GM12874 (cell line): ENCODE measurements at regions not wholly inside any gene's neighbourhood (a gene's known extent, or its start where the extent isn't known, plus 50 kb on each side); places are given as distances from the start of the nearest gene placed in this dataset.

ENCODE experiments used
- TF ChIP-seq, protein P1 (sequence below): IDR thresholded peaks from 2 replicates; pipeline ENCODE4 v1.5.1; 2011; ENCODE audit warnings: low read depth, mild to moderate bottlenecking, control low read depth, low read length, moderate library complexity; ENCODE audit not compliant: insufficient read depth

DNA sequence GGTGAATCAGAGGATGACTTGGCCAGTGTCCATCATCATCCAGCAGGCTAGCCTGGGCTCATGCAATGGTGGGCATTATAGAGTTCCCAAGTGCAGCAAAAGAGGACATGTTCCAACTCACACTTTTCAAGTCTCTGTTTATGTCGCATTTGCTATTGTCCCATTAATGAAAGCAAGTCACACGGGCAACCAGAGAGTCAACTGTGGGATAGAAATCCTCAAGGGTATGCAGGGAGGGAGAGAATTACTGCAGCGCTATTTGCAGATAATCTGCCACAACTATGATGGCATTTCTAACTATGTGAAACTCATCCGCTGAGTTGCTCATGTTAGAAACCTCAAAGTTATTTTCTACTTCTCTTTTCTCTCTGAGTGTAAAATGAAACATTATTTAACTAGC is 78.5 kb upstream of the TAB3 start:
- TF ChIP-seq, protein P1, sequence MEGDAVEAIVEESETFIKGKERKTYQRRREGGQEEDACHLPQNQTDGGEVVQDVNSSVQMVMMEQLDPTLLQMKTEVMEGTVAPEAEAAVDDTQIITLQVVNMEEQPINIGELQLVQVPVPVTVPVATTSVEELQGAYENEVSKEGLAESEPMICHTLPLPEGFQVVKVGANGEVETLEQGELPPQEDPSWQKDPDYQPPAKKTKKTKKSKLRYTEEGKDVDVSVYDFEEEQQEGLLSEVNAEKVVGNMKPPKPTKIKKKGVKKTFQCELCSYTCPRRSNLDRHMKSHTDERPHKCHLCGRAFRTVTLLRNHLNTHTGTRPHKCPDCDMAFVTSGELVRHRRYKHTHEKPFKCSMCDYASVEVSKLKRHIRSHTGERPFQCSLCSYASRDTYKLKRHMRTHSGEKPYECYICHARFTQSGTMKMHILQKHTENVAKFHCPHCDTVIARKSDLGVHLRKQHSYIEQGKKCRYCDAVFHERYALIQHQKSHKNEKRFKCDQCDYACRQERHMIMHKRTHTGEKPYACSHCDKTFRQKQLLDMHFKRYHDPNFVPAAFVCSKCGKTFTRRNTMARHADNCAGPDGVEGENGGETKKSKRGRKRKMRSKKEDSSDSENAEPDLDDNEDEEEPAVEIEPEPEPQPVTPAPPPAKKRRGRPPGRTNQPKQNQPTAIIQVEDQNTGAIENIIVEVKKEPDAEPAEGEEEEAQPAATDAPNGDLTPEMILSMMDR, result no peak

DNA sequence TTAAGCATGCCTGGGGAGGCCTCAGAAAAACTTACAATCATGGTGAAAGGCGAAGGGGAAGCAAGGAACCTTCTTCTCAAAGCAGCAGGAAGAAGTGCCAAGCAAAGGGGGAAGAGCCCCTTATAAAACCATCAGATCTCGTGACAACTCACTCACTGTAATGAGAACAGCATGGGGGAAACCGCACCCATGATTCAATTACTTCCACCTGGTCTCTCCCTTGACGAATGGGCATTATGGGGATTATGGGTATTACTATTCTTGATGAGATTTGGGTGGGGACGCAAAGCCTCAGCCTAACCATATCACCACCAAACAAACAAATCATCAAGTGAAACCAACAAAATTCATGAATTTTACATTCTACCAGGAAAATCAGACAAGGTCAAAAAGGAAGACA is 76.7 kb upstream of the TAB3 start:
- TF ChIP-seq, protein P1, result no peak

DNA sequence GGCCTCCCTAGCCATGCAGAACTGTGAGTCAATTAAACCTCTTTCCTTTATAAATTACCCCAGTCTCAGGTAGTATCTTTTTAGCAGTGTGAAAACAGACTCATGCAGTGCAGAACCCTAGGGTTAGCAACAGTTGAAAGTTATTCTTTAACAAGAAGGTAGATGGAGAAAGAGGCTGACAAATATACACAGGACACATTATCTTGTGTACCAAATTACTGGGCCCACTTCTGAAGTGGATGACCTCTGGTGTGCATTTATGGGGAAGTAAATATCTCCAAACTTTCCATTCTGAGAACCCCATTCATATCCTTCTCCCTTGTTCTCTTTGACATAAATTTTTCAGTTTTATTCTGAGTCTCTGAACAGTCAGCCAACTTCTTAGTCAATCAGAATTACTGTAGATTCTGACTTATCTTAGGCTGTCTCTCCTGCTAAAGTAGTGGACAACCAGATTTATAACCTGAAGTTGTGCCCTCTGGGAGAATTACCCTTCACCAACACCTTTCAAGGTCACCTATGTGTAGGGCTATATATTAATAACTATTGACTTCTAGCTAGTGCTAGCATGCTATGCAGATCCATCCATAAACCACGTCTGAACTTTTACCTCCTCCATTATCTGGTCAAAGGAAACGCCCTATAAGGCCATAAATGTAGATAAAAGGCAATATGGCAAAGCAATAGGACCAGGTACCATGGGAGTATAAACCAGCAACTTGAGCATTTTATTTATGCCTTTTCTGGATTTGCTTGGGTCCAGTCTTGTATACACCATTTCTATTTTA is 72.5 kb upstream of the TAB3 start:
- TF ChIP-seq, protein P1, result no peak

DNA sequence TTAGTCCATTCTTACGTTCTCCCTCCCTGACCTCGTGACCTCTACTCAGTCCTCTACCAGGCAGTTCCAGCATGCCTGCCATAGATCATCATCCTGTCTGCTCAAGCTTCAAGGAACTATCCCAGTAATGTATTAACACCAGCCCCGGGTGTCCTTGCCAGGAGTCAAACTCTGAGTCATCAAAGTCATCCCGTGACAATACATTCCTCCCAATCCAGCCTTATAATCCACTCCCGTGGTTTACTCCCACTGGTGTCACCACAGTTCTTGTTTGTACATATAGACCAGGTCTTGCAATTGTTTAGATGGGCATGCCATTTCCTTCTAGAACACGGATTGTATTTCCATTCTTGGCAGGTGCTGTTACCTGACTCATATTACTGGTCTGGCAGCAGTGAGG is 68.7 kb upstream of the TAB3 start:
- TF ChIP-seq, protein P1, result no peak

DNA sequence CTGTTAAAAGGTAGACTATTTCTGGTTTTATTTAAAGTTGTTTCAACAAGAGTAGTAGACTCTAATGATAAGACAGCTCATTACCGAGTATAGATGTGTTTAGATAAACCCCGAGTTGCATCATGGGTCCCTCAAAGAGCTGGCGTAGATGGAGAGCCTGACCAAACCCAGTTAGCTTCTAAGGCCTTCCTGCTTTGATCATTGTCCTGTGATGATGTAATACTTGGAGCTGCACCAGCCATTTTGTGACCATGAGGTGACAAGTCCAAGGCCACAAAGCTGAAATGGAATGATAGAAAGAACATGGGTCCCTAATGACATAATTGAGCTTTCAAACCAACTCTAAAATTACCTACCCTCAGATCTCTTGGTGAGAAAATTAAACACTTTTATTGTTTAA is 66.6 kb upstream of the TAB3 start:
- TF ChIP-seq, protein P1, result no peak

DNA sequence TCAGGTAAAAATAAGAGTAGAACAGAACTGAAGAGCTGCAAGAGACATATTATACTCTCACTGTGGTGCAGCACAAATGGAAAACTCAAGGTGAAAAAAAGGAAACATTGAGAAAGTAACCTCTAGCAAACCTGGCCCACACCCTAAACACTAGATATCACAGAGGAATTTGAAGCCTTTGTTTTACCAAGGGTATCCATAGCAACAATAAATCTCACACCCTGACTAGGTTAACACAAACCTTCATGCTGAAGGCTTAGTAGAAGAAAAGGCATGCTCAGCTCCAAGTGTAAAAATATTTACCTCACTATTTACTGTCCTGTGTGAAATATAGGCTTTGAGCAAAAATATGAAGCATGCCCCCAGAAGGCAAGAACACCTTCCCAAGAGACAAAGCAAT is 61.9 kb upstream of the TAB3 start:
- TF ChIP-seq, protein P1, result no peak

DNA sequence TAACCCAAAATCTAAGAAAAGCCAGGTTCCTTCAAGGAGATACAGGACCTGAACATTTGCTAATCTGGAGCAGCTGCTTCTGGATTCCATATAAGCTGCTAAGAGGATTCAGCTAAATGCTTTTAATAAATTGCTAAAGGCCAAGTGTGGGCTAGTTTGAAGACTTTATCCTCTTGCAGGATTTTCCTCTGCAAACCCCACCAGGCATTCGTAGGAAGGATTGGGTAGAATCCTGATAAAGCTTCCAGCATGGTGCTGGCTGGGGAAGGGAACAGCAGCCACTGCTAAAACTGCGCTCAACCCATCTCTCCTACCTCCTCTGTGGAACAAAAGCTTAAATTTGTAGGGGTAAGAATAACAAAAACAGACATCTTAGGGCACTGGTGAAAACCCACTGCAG is 61.3 kb upstream of the TAB3 start:
- TF ChIP-seq, protein P1, result no peak
